ENCODE measurements at regions not wholly inside any gene's neighbourhood (a gene's known extent, or its start where the extent isn't known, plus 50 kb on each side); places are given as distances from the start of the nearest gene placed in this dataset.
"Not testable (repeated sequence)": the region's sequence is repeated elsewhere in the genome, so short reads cannot be mapped to it uniquely, and the experiment has no call there.

- no peak for DNase-seq (ENCODE audit: low spot score)
Measured at GRCh38 chr4:60989141-60989540, 211.0 kb upstream of the ADGRL3 start.

DNA sequence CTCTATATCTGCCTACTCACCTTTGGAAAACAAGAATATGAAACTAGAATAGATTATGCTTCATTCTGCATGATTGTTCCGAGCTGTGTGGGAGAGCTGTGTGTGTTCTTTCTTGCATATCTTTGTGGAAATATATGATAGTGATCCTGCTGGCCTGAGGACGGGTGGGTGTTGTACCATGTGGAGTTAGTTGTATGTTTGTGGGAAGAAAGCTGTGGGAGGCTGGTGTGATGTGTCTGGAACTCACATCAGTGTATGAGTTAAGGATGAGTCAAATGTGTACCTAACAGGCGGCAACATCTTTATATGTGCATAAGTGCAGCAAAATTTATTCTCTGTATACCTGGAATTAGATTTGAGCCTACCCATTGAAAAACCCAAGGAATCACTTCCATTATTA, 208.1 kb upstream of the ADGRL3 start:
- DNase-seq (ENCODE audit: low spot score) = no peak

DNA sequence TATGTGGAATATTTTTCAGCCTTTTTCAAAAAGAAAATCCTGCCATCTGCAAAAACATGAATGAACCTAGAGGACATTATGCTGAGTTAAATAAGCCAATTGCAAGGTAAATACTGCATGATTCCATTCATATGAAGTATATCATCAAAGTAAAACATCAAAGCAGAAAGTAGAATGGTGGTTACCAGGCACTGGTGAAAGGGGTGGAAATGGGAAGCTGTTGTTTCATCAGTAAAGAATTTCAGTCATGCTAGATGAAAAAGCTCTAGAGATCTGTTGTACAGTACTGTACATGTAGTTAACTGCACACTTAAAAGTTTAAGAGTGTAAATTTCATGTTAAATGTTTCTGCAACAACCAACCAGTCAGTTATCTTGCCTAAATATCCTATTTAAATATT, 196.8 kb upstream of the ADGRL3 start:
- no peak for DNase-seq (ENCODE audit: low spot score)

DNA sequence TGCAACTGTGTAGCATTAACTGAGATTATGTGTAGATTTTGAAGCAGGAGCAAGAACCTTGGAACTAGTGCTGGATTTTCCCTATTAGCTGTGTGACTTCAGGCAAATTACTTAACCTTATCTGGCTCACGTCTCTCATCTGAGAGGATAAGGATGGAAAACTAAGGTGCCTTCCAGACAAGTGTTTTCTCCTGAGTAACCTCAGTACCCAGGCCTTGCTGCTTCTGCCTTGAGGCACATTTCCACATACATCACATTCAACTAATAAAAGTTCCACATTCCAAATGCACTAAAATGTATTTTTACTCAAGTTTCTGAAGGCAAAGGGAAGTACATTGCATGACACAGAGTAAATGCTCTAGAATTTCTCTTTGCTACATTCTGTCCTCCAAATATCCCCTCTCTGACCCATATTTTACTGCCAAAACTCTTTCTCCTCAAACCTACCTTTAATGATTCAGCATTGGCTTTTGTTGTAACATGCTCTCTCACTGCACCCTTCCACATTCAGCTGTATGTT, 195.4 kb upstream of the ADGRL3 start:
- DNase-seq (ENCODE audit: low spot score) = no peak

- no peak for DNase-seq (ENCODE audit: low spot score)
Measured at GRCh38 chr4:61011051-61011450, 189.1 kb upstream of the ADGRL3 start.

DNA sequence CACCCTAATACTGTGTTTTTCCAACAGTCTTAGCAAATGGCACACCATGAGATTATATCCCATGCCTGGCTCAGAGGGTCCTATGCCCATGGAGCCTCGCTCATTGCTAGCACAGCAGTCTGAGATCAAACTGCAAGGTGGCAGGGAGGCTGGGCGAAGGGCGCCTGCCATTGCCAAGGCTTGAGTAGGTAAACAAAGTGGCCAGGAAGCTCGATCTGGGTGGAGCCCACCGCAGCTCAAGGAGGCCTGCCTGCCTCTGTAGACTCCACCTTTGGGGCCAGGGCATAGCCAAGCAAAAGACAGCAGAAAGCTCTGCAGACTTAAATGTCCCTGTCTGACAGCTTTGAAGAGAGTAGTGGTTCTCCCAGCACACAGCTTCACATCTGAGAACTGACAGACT, 188.2 kb upstream of the ADGRL3 start:
- not testable (repeated sequence) for DNase-seq (ENCODE audit: low spot score)

GRCh38 chr4:61024610-61025009, 175.5 kb upstream of the ADGRL3 start:
- DNase-seq (ENCODE audit: low spot score) = no peak

- DNase-seq (ENCODE audit: low spot score) = no peak
Measured at GRCh38 chr4:61027939-61028338, 172.2 kb upstream of the ADGRL3 start.

- no peak for DNase-seq (ENCODE audit: low spot score)
Measured at GRCh38 chr4:61036071-61036684, 163.9 kb upstream of the ADGRL3 start.

- no peak for DNase-seq (ENCODE audit: low spot score)
Measured at GRCh38 chr4:61041527-61041926, 158.6 kb upstream of the ADGRL3 start.

- no peak for DNase-seq (ENCODE audit: low spot score)
Measured at GRCh38 chr4:61044837-61045236, 155.3 kb upstream of the ADGRL3 start.

DNA sequence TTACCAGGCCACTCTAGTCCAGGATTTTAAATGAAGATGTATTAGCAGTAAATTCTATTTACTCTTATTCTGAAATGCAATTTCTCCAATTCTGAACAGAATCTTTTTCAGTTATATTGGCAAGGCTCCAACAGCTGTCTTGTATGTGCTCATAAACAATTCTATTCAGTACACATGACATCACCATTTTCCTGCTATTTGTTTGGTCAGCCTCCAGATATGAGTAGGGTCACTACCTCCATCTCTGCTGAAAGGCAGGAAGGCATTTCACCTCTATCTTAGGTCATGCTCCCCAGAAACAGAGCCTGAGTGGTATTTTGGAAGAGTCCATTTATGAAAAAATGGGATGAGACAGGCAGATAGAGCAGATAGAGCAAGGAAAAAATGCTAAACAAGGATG, 151.1 kb upstream of the ADGRL3 start:
- DNase-seq (ENCODE audit: low spot score) = no peak

- no peak for DNase-seq (ENCODE audit: low spot score)
Measured at GRCh38 chr4:61067381-61067780, 132.7 kb upstream of the ADGRL3 start.

DNA sequence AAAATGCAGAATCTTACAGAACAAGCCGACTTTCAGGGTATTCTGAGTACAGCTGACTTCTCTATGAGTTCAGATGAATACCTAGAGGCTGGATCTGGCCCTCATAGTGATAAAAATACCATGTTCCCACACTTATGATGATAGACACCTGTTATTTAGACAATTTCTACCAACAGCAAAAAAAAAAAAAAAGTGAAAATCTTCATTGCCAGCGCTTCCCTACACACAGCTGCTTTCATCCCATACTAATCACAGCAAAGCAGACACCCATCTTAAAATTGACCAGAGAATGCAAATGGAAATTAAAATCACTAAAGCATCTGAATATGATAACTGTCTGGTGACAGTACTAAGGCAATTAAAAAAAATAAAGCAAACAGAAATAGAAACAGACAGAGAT, 132.1 kb upstream of the ADGRL3 start:
- DNase-seq (ENCODE audit: low spot score) = no peak

DNA sequence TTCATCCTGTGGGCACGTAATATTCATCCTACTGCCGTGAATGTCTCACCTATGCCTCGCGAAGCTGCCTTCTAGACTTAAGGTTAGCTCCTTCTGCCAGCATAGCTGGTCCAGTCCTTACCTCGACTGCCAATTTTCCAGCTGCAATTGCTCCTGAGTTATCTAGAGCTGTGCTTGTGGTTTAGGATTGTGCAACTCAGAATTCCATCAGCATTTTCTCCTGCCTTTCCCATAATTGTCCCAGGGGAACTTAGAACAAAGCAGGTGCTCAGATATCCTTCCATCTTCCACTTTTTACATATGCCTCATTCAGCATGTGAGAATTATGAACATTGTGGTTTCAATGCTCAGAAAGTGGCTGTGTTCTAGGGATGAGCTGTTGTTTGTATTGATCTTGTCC, 131.4 kb upstream of the ADGRL3 start:
- no peak for DNase-seq (ENCODE audit: low spot score)

- DNase-seq (ENCODE audit: low spot score) = no peak
Measured at GRCh38 chr4:61070269-61070668, 129.9 kb upstream of the ADGRL3 start.

- DNase-seq (ENCODE audit: low spot score) = no peak
Measured at GRCh38 chr4:61079427-61079826, 120.7 kb upstream of the ADGRL3 start.

- DNase-seq (ENCODE audit: low spot score) = no peak
Measured at GRCh38 chr4:61079976-61080375, 120.2 kb upstream of the ADGRL3 start.

- no peak for DNase-seq (ENCODE audit: low spot score)
Measured at GRCh38 chr4:61085534-61085933, 114.6 kb upstream of the ADGRL3 start.

- no peak for DNase-seq (ENCODE audit: low spot score)
Measured at GRCh38 chr4:61086357-61086756, 113.8 kb upstream of the ADGRL3 start.

- no peak for DNase-seq (ENCODE audit: low spot score)
Measured at GRCh38 chr4:61086979-61087378, 113.1 kb upstream of the ADGRL3 start.

- no peak for DNase-seq (ENCODE audit: low spot score)
Measured at GRCh38 chr4:61094854-61095598, 105.1 kb upstream of the ADGRL3 start.

DNA sequence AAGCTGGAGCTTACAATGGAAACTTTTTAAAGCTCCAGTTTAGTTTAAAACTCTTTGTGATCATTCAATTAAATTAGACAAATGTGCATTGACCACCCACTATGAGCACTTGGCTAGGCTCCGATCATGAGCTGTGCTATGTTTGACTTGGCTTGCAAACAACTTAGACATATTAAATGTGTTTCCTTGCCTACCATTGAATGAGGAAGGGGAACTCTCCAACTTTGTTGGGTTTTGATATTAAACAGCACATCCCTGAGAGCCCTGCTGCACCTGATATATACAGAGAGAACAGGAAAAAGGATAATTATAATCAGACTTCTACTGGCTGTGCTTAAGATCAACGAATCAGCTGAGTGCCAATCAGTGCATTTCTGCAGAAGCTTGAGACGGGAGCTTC, 71.4 kb upstream of the ADGRL3 start:
- no peak for DNase-seq (ENCODE audit: low spot score)

GRCh38 chr4:61129971-61130370, 70.2 kb upstream of the ADGRL3 start:
- no peak for DNase-seq (ENCODE audit: low spot score)

All from putamen (tissue), 1 donor.